Hepatocyte (in vitro differentiated cells): ENCODE measurements at regions not wholly inside any gene's neighbourhood (a gene's known extent, or its start where the extent isn't known, plus 50 kb on each side); places are given as distances from the start of the nearest gene placed in this dataset.

Experiments
- DNase-seq: peaks from one replicate; pipeline ENCODE4 v3.0.0-alpha.2; 2016; ENCODE audit warnings: low spot score
- H2AFZ ChIP-seq: fragments of 200-600 bp; sonication (generic); 2 replicates; pipeline ENCODE4 v1.6.0; 2016; ENCODE audit warnings: antibody characterized with exemption, mild to moderate bottlenecking
- H3K27ac ChIP-seq: fragments of 200-600 bp; sonication (generic); 2 replicates; pipeline ENCODE4 v1.5.1; 2016; ENCODE audit warnings: mild to moderate bottlenecking
- H3K27me3 ChIP-seq: fragments of 200-600 bp; sonication (generic); 2 replicates; pipeline ENCODE4 v1.6.1; 2016
- H3K36me3 ChIP-seq: fragments of 200-600 bp; sonication (generic); replicated peaks from 2 replicates; pipeline ENCODE4 v1.5.1; 2016; ENCODE audit warnings: low read depth; ENCODE audit not compliant: insufficient read depth
- H3K4me1 ChIP-seq: fragments of 200-600 bp; sonication (generic); 2 replicates; pipeline ENCODE4 v1.5.1; 2016; ENCODE audit warnings: mild to moderate bottlenecking, moderate library complexity; ENCODE audit not compliant: insufficient read depth
- H3K4me2 ChIP-seq: fragments of 200-600 bp; sonication (generic); 2 replicates; pipeline ENCODE4 v1.6.0; 2016
- H3K4me3 ChIP-seq: fragments of 200-600 bp; sonication (generic); 2 replicates; pipeline ENCODE4 v1.5.1; 2016; ENCODE audit warnings: mild to moderate bottlenecking
- H3K79me2 ChIP-seq: fragments of 200-600 bp; sonication (generic); 2 replicates; pipeline ENCODE4 v1.6.0; 2017; ENCODE audit warnings: mild to moderate bottlenecking
- H3K9me2 ChIP-seq: fragments of 200-600 bp; sonication (generic); replicated peaks from 2 replicates; pipeline ENCODE4 v1.6.0; 2017; ENCODE audit warnings: mild to moderate bottlenecking; ENCODE audit not compliant: insufficient read depth
- H3K9me3 ChIP-seq: fragments of 200-600 bp; sonication (generic); 2 replicates; pipeline ENCODE4 v1.5.1; 2016; ENCODE audit warnings: low read depth, mild to moderate bottlenecking
- H4K20me1 ChIP-seq: fragments of 200-600 bp; sonication (generic); 2 replicates; pipeline ENCODE4 v1.6.0; 2016; ENCODE audit warnings: mild to moderate bottlenecking; ENCODE audit not compliant: insufficient read depth, poor library complexity, severe bottlenecking
- CTCF ChIP-seq: fragments of 200-600 bp; sonication (generic); IDR thresholded peaks from 2 replicates; pipeline ENCODE4 v1.5.1; 2016; ENCODE audit warnings: antibody characterized with exemption, mild to moderate bottlenecking; ENCODE audit not compliant: poor library complexity
- EZH2 ChIP-seq: fragments of 200-600 bp; sonication (generic); IDR thresholded peaks from 2 replicates; pipeline ENCODE4 v1.6.1; 2016; ENCODE audit warnings: antibody characterized with exemption, mild to moderate bottlenecking, borderline replicate concordance
- EZH2phosphoT487 ChIP-seq: fragments of 200-600 bp; sonication (generic); IDR thresholded peaks from one replicate; pipeline ENCODE4 v1.6.1; 2018; ENCODE audit warnings: antibody characterized with exemption, mild to moderate bottlenecking, low read depth, moderate library complexity; ENCODE audit not compliant: unreplicated experiment, severe bottlenecking
- WGBS: methylation state at CpG from one replicate; pipeline ENCODE4 v1.1.6; 2016; ENCODE audit warnings: low lambda C conversion rate; ENCODE audit errors: missing lambda C conversion rate; 5-methylcytosine and 5-hydroxymethylcytosine counted together

DNA sequence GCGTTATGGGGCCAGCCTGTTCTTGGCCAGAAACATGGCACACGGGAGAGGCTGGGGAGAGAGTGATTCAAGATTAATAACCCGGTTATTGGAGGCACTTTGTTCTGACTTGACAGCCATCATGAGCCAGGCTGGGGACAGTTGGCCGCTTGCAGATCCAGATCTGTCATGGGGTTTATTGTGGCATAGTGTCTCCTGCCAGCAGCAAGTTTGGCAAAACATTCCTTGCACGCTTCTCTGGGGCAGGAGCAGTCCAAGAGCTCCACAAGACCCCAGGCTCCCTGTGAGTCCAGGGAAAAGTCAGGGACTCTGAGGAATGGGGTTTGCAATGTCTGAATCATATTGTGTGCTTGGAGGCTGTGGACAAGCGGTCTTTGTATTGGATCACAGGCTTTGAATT lies 270.4 kb downstream of the MIAT start:
- Histone ChIP-seq H3K79me2 (no peaks in the 10 kb centered on the region), H3K9me3 (no peaks in the 10 kb centered on the region), H3K4me2 (no peak overlapping the region), H3K36me3 (no peaks in the 10 kb centered on the region), H2AFZ (no peak overlapping the region), H3K9me2 (no peaks in the 10 kb centered on the region), H4K20me1 (no peaks in the 10 kb centered on the region), H3K4me3 (no peak overlapping the region), H3K27ac (no peak overlapping the region), H3K27me3 (peaks cover 10% of the 10 kb centered on the region), H3K4me1 (no peaks in the 10 kb centered on the region)
- TF ChIP-seq CTCF (no peak), EZH2phosphoT487 (no peak), EZH2 (no peak)
- DNase-seq = no peak
- 77% methylated on average over 6 of the region's 6 CpGs for WGBS

- no peaks in the 10 kb centered on the region for H4K20me1 ChIP-seq
- no peak overlapping the region for H3K27ac ChIP-seq
- peaks cover 10% of the 10 kb centered on the region for H3K27me3 ChIP-seq
- DNase-seq = no peak
- H2AFZ ChIP-seq = no peak overlapping the region
- no peak for TF ChIP-seq CTCF
- TF ChIP-seq EZH2 = no peak
- no peaks in the 10 kb centered on the region for H3K79me2 ChIP-seq
- no peaks in the 10 kb centered on the region for H3K9me3 ChIP-seq
- H3K4me3 ChIP-seq = no peak overlapping the region
- no peak overlapping the region for H3K4me2 ChIP-seq
- no peaks in the 10 kb centered on the region for H3K4me1 ChIP-seq
- H3K9me2 ChIP-seq = no peaks in the 10 kb centered on the region
- H3K36me3 ChIP-seq = no peaks in the 10 kb centered on the region
- WGBS = 87% methylated on average over 3 of the region's 3 CpGs
Measured at GRCh38 chr22:26931471-26931870, 274.1 kb downstream of the MIAT start.

DNA sequence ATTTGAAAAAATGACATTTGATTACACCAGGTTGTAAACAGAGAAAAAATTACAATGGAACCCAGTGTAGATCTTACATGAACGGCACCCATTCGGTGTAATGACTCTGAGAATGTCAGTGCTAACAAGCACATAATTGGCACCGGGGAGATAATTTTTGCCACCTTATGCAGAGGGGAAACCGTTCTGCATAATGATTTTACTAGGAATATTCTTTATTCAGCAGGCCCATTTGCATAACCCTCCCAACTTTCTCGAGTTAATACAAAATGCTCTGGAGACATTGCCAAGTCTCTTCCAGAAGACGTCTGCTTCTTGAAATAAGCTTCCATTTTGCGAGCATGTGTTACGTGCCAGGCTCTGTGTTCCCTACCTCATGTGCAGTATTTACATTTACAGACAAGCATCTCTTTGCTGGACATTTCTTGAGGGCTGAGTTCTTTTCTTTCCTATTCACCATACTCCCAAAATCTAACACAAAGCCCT lies 275.8 kb downstream of the MIAT start:
- no peak overlapping the region for H3K27ac ChIP-seq
- H3K79me2 ChIP-seq = no peaks in the 10 kb centered on the region
- no peak overlapping the region for H2AFZ ChIP-seq
- no peaks in the 10 kb centered on the region for H3K9me3 ChIP-seq
- no peaks in the 10 kb centered on the region for H3K27me3 ChIP-seq
- no peak overlapping the region for H3K4me2 ChIP-seq
- 82% methylated on average over 8 of the region's 8 CpGs for WGBS
- no peaks in the 10 kb centered on the region for H3K4me1 ChIP-seq
- no peak for DNase-seq
- H3K36me3 ChIP-seq = no peaks in the 10 kb centered on the region
- no peak overlapping the region for H3K4me3 ChIP-seq
- TF ChIP-seq EZH2 (no peak), EZH2phosphoT487 (no peak), CTCF (no peak)
- no peaks in the 10 kb centered on the region for H4K20me1 ChIP-seq
- no peaks in the 10 kb centered on the region for H3K9me2 ChIP-seq

DNA sequence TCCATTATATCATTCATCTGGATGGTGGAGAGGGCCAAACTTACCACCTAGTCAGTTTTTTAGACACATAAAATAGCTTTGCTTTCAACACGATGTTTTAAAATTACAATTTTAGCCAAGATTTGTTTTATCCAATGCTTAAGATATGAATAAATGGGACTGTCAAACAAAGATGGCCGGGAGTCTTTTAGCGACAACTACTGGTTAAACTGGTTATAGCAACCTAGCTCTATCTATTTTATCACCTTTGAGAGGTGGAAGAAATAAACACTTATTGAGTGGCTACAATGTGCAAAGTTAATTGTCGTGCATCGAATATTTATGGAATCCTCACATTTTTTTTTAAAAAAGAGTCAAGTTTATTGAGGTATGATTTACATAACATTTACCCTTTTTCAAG lies 279.8 kb downstream of the MIAT start:
- 90% methylated on average over 5 of the region's 5 CpGs for WGBS
- DNase-seq = no peak
- no peaks in the 10 kb centered on the region for H3K36me3 ChIP-seq

More for the DNA sequence above, 279.8 kb downstream of the MIAT start:
- no peak overlapping the region for H3K27ac ChIP-seq
- H3K4me2 ChIP-seq = no peak overlapping the region
- H3K27me3 ChIP-seq = peaks cover 3% of the 10 kb centered on the region
- no peaks in the 10 kb centered on the region for H3K9me3 ChIP-seq
- no peak overlapping the region for H3K4me3 ChIP-seq
- H2AFZ ChIP-seq = no peak overlapping the region
- TF ChIP-seq EZH2phosphoT487 = no peak
- TF ChIP-seq EZH2 = no peak
- TF ChIP-seq CTCF = no peak
- H3K9me2 ChIP-seq = no peaks in the 10 kb centered on the region
- H4K20me1 ChIP-seq = no peaks in the 10 kb centered on the region
- no peaks in the 10 kb centered on the region for H3K79me2 ChIP-seq
- H3K4me1 ChIP-seq = no peaks in the 10 kb centered on the region
